ENCODE measurements at regions not wholly inside any gene's neighbourhood (a gene's known extent, or its start where the extent isn't known, plus 50 kb on each side); places are given as distances from the start of the nearest gene placed in this dataset.

DNA sequence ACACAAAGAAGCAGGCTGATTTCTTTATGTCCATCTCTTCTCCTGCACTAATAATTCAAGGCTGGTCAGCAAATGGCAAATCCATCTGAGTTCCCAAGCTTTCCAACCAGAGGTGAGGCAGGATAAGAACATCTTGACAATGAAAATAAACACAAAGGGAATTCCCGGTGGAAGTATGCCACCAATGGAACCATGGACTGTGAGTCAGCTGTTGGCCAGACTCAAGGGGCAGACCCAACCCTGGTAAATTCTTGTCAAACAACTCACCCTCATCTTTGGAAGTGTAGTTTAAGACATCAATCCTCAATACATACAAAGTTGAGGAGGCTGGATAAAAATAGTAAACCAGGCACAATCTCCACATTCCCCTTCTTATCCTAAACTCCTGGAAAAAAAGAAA, 74.3 kb upstream of the CES5A start:
- no peak for DNase-seq (ENCODE audit: low read depth)
- ChIA-PET CTCF (interaction anchor here (8.2 kb wide), 1 partner anchor 371 kb away, joined by 132 read pairs; no protein-coding TSS in a partner anchor), POLR2A (no interaction called here)
- Histone ChIP-seq H3K36me3 (ENCODE audit: control insufficient read depth, insufficient read depth, low read length) (no peaks in the 10 kb centered on the region), H3K4me3 (ENCODE audit: low read depth, low read length) (no peak overlapping the region), H3K27me3 (ENCODE audit: control insufficient read depth, insufficient read depth, low read length) (no peaks in the 10 kb centered on the region)
- TF ChIP-seq, protein P1, sequence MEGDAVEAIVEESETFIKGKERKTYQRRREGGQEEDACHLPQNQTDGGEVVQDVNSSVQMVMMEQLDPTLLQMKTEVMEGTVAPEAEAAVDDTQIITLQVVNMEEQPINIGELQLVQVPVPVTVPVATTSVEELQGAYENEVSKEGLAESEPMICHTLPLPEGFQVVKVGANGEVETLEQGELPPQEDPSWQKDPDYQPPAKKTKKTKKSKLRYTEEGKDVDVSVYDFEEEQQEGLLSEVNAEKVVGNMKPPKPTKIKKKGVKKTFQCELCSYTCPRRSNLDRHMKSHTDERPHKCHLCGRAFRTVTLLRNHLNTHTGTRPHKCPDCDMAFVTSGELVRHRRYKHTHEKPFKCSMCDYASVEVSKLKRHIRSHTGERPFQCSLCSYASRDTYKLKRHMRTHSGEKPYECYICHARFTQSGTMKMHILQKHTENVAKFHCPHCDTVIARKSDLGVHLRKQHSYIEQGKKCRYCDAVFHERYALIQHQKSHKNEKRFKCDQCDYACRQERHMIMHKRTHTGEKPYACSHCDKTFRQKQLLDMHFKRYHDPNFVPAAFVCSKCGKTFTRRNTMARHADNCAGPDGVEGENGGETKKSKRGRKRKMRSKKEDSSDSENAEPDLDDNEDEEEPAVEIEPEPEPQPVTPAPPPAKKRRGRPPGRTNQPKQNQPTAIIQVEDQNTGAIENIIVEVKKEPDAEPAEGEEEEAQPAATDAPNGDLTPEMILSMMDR (IDR thresholded peaks at IDR 0.05; ENCODE audit: insufficient read depth, low read depth, low read length), result no peak

DNA sequence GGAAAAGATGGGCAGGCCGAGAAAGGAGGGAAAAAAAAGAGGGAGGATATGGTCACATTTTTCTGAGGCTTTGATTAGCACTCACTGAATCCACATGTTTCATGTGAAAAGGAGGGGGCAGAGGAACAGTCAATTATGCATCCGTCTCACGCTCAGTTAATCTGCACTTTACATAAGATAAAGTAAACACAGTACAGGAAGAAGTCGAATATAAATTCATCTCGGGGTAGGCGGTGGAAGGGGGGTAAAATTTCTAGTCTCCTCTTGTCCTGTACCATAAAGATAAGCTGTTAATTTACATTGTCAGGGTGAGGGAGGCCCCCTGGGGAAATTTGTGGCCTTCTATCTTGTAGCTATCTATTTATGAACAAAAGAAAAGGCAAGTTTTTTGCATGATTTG, 73.1 kb upstream of the CES5A start:
- ChIA-PET POLR2A (no interaction called here), CTCF (interaction anchor here (8.2 kb wide), 1 partner anchor 372 kb away, joined by 132 read pairs; no protein-coding TSS in a partner anchor)
- Histone ChIP-seq H3K36me3 (ENCODE audit: control insufficient read depth, insufficient read depth, low read length) (no peaks in the 10 kb centered on the region), H3K4me3 (ENCODE audit: low read depth, low read length) (no peak overlapping the region), H3K27me3 (ENCODE audit: control insufficient read depth, insufficient read depth, low read length) (no peaks in the 10 kb centered on the region)
- TF ChIP-seq, protein P1 (IDR thresholded peaks at IDR 0.05; ENCODE audit: insufficient read depth, low read depth, low read length), result no peak
- DNase-seq (ENCODE audit: low read depth), result no peak

DNA sequence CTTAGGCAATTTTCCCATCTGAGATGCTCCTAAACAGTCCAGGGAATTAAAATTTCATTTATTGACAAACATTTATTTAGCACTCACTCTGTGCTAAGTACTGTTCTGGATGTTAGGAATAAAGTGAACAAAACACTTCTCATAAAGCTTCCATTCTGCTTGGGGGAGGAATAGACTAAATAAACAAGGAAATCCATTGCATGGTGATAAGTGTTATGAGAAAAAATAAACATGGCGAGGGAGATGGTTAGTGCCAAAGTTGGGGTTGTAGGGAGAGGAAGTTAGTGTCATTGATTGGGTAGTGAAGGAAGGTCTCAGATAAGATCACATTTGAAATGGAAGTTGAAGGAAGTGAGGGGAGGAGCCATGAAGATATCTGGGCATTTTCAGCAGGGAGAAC, 72.2 kb upstream of the CES5A start:
- Histone ChIP-seq H3K4me3 (ENCODE audit: low read depth, low read length) (no peak overlapping the region), H3K27me3 (ENCODE audit: control insufficient read depth, insufficient read depth, low read length) (no peaks in the 10 kb centered on the region), H3K36me3 (ENCODE audit: control insufficient read depth, insufficient read depth, low read length) (no peaks in the 10 kb centered on the region)
- TF ChIP-seq, protein P1 (IDR thresholded peaks at IDR 0.05; ENCODE audit: insufficient read depth, low read depth, low read length), result no peak
- DNase-seq (ENCODE audit: low read depth), result no peak
- ChIA-PET CTCF (interaction anchor here (8.2 kb wide), 1 partner anchor 373 kb away, joined by 132 read pairs; no protein-coding TSS in a partner anchor), POLR2A (no interaction called here)

DNA sequence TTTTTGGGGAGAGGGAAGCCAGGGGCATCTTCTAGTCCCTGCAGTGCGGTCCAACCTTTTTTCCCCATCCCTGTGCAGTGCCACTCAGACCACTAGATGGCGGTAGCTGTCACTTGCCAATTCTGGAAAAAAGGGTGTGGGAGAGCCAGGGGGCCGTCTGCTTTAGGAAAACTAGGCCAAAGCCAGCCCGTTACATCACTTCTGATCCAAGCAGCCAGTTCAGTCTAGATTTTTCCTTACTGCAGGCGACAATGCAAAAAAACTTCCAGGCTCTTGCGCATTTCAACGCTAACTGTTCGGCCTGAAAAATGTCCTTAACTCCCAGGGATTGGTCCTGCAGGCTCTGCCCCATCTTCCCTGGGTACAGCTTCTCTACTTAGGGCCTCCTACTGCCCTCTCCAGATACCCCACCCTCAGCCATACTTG, 69.2 kb upstream of the CES5A start:
- Histone ChIP-seq H3K36me3 (ENCODE audit: control insufficient read depth, insufficient read depth, low read length) (no peaks in the 10 kb centered on the region), H3K27me3 (ENCODE audit: control insufficient read depth, insufficient read depth, low read length) (no peaks in the 10 kb centered on the region), H3K4me3 (ENCODE audit: low read depth, low read length) (no peak overlapping the region)
- TF ChIP-seq, protein P1 (IDR thresholded peaks at IDR 0.05; ENCODE audit: insufficient read depth, low read depth, low read length), result peak; percentile 97
- no peak for DNase-seq (ENCODE audit: low read depth)
- CTCF ChIA-PET, result interaction anchor here (0.5 to 8.2 kb wide), 20 partner anchors 9 to 1771 kb away, joined by 3 to 132 read pairs (median 4); no protein-coding TSS in a partner anchor
- POLR2A ChIA-PET, result no interaction called here

DNA sequence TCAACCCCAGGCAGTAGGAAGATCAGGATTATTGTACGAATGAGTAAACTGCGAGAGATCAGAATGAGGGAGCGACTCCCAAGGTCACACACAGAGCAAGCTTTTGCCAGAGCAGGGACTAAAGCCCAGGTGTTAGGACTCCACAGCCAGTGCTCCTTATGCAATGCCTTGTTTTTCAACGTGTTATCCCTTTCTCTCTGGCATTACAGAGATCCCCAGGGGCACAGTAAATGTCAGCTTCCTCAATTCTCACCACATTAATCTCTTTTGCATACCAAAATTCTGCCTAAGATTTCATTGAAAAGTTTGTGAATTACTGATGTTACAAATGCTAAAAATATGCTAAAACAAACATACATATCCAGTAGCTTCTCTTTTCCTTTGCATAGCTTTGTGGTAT, 68.1 kb upstream of the CES5A start:
- Histone ChIP-seq H3K4me3 (ENCODE audit: low read depth, low read length) (no peak overlapping the region), H3K36me3 (ENCODE audit: control insufficient read depth, insufficient read depth, low read length) (no peaks in the 10 kb centered on the region), H3K27me3 (ENCODE audit: control insufficient read depth, insufficient read depth, low read length) (no peaks in the 10 kb centered on the region)
- DNase-seq (ENCODE audit: low read depth), result peak; percentile 11
- ChIA-PET POLR2A (no interaction called here), CTCF (interaction anchor here (0.8 to 8.2 kb wide), 19 partner anchors 9 to 413 kb away, joined by 3 to 132 read pairs (median 4); no protein-coding TSS in a partner anchor)
- TF ChIP-seq, protein P1 (IDR thresholded peaks at IDR 0.05; ENCODE audit: insufficient read depth, low read depth, low read length), result no peak

All from BJ (cell line).